Keratinocyte (primary cell): ENCODE measurements at regions not wholly inside any gene's neighbourhood (a gene's known extent, or its start where the extent isn't known, plus 50 kb on each side); places are given as distances from the start of the nearest gene placed in this dataset.

ENCODE experiments used
- DNase-seq: peaks from one replicate; pipeline ENCODE4 v3.0.0-alpha.2; 2011; ENCODE audit warnings: low read depth, missing footprints, low spot score
- FAIRE-seq: peaks from 2 replicates; lab custom pipeline; 2011; peaks lifted over from hg19 to GRCh38; lab: Jason Lieb, UNC
- H2AFZ ChIP-seq: 2 replicates; pipeline ENCODE4 v1.6.0; 2012; ENCODE audit warnings: low read length, control low read depth, inconsistent platforms; ENCODE audit not compliant: control insufficient read depth
- H3K27ac ChIP-seq: 2 replicates; pipeline ENCODE4 v1.5.1; 2011; ENCODE audit warnings: low read length; ENCODE audit not compliant: control insufficient read depth, insufficient read depth
- H3K27me3 ChIP-seq: 3 replicates; pipeline ENCODE4 v1.6.0; 2011; ENCODE audit warnings: low read length; ENCODE audit not compliant: control insufficient read depth, insufficient read depth; ENCODE audit errors: extremely low read depth
- H3K36me3 ChIP-seq, 2 experiments: 2 replicates in 1 of 2; 3 replicates in 1 of 2; pipeline ENCODE4 v1.5.1; 2011; ENCODE audit warnings: low read length in 2 of 2, mild to moderate bottlenecking in 1 of 2; ENCODE audit not compliant: control insufficient read depth in 2 of 2, insufficient read depth in 2 of 2; ENCODE audit errors: extremely low read depth in 1 of 2
- H3K4me1 ChIP-seq: 3 replicates; pipeline ENCODE4 v1.5.1; 2011; ENCODE audit warnings: low read length; ENCODE audit not compliant: control insufficient read depth, insufficient read depth; ENCODE audit errors: extremely low read depth
- H3K4me2 ChIP-seq: 3 replicates; pipeline ENCODE4 v1.6.0; 2011; ENCODE audit warnings: low read depth, low read length; ENCODE audit not compliant: control insufficient read depth, insufficient read depth; ENCODE audit errors: extremely low read depth
- H3K4me3 ChIP-seq, 3 experiments: fragments of 200-600 bp in 1 of 3; sonication (generic) in 1 of 3; 2 replicates in 2 of 3; 3 replicates in 1 of 3; pipeline ENCODE4 v1.5.1; 2011 to 2016; ENCODE audit warnings: low read length in 3 of 3, mild to moderate bottlenecking in 3 of 3, control low read depth in 2 of 3, inconsistent platforms in 1 of 3, low read depth in 1 of 3, mixed read lengths in 1 of 3, mixed run types in 1 of 3, moderate library complexity in 1 of 3; ENCODE audit not compliant: control insufficient read depth in 2 of 3, insufficient read depth in 2 of 3; ENCODE audit errors: extremely low read depth in 1 of 3
- H3K79me2 ChIP-seq: 2 replicates; pipeline ENCODE4 v1.6.0; 2012; ENCODE audit warnings: low read length; ENCODE audit not compliant: control insufficient read depth, insufficient read depth
- H3K9ac ChIP-seq: 3 replicates; pipeline ENCODE4 v1.6.0; 2011; ENCODE audit warnings: low read length; ENCODE audit not compliant: control insufficient read depth, insufficient read depth; ENCODE audit errors: extremely low read depth
- H3K9me1 ChIP-seq: 3 replicates; pipeline ENCODE4 v1.6.0; 2011; ENCODE audit warnings: low read length; ENCODE audit not compliant: control insufficient read depth, insufficient read depth; ENCODE audit errors: extremely low read depth
- H3K9me3 ChIP-seq: 2 replicates; pipeline ENCODE4 v1.5.1; 2012; ENCODE audit warnings: low read depth, low read length; ENCODE audit not compliant: control insufficient read depth
- H4K20me1 ChIP-seq: 3 replicates; pipeline ENCODE4 v1.6.0; 2011; ENCODE audit warnings: low read length; ENCODE audit not compliant: control insufficient read depth, insufficient read depth; ENCODE audit errors: extremely low read depth
- CTCF ChIP-seq, 3 experiments: IDR thresholded peaks in 1 of 3; conservative IDR thresholded peaks in 1 of 3; optimal IDR thresholded peaks in 1 of 3; 2 replicates in 2 of 3; 3 replicates in 1 of 3; pipeline versions ENCODE3 to v1.5.1; 2011; ENCODE audit warnings: low read length in 3 of 3, mild to moderate bottlenecking in 3 of 3, moderate library complexity in 2 of 3, control low read depth in 1 of 3, inconsistent platforms in 1 of 3; ENCODE audit not compliant: insufficient read depth in 2 of 3; ENCODE audit errors: extremely low read depth in 1 of 3
- EZH2 ChIP-seq: IDR thresholded peaks from one replicate; pipeline ENCODE4 v1.6.1; 2012; ENCODE audit warnings: inconsistent platforms, mild to moderate bottlenecking, low read length, moderate library complexity
- dilution Hi-C: fragments of 300-500 bp; cut with MboI; formaldehyde crosslinking; loops from one replicate; pipeline ENCODE4 v1.7.0; 2020; ENCODE audit warnings: low sequenced_read_pairs; ENCODE audit not compliant: extremely low pct_ligation_motif_present

- Histone ChIP-seq H3K27ac (no peak overlapping the region), H3K79me2 (peaks cover 70% of the 10 kb centered on the region), H3K27me3 (no peaks in the 10 kb centered on the region), H3K36me3 (peaks cover 10 to 14% of the 10 kb centered on the region in 2 experiments), H4K20me1 (no peaks in the 10 kb centered on the region), H3K9me3 (no peaks in the 10 kb centered on the region), H3K9me1 (peaks cover 2% of the 10 kb centered on the region), H3K9ac (no peak overlapping the region), H3K4me3 (no peak overlapping the region), H3K4me2 (no peak overlapping the region), H2AFZ (no peak overlapping the region), H3K4me1 (peaks cover 3% of the 10 kb centered on the region)
- DNase-seq (no peak), FAIRE-seq (no peak)
- TF ChIP-seq CTCF (optimal IDR thresholded peaks at IDR 0.05 in 1 of 3, IDR thresholded peaks at IDR 0.05 in 1 of 3, conservative IDR thresholded peaks at IDR 0.05 in 1 of 3; ENCODE audit: extremely low read depth in 1 of 3, insufficient read depth in 2 of 3, low read length in 3 of 3): peak; percentile 32 to 40 (median 34)
- no peak for TF ChIP-seq EZH2
- dilution Hi-C loops: no loop called here
Observed at GRCh38 chr11:8794677-8795103, 112.1 kb downstream of the RPL27A start.

GRCh38 chr11:8796941-8797340, 114.0 kb upstream of the AKIP1 start:
- Histone ChIP-seq H3K9me3 (no peaks in the 10 kb centered on the region), H4K20me1 (no peaks in the 10 kb centered on the region), H3K4me2 (no peak overlapping the region), H3K27me3 (no peaks in the 10 kb centered on the region), H3K4me1 (peaks cover 3% of the 10 kb centered on the region), H3K27ac (no peak overlapping the region), H3K9ac (no peak overlapping the region), H3K79me2 (peaks cover 68% of the 10 kb centered on the region), H3K36me3 (peaks cover 7 to 20% of the 10 kb centered on the region in 2 experiments), H3K4me3 (no peak overlapping the region), H3K9me1 (no peaks in the 10 kb centered on the region), H2AFZ (no peak overlapping the region)
- no peak for FAIRE-seq
- TF ChIP-seq EZH2: no peak
- TF ChIP-seq CTCF (optimal IDR thresholded peaks at IDR 0.05 in 1 of 3, IDR thresholded peaks at IDR 0.05 in 1 of 3, conservative IDR thresholded peaks at IDR 0.05 in 1 of 3; ENCODE audit: extremely low read depth in 1 of 3, insufficient read depth in 2 of 3, low read length in 3 of 3): no peak
- dilution Hi-C loops: no loop called here
- DNase-seq: no peak
